VCaP (cell line): ENCODE measurements at regions not wholly inside any gene's neighbourhood (a gene's known extent, or its start where the extent isn't known, plus 50 kb on each side); places are given as distances from the start of the nearest gene placed in this dataset.

Experiments used
- H3K27ac ChIP-seq: fragments of 450-650 bp; 2 replicates; pipeline ENCODE4 v1.5.1; 2017
- CTCF ChIP-seq: fragments of 450-650 bp; conservative IDR thresholded peaks from 2 replicates; pipeline ENCODE4 v1.5.1; 2017; ENCODE audit warnings: mild to moderate bottlenecking, moderate library complexity

- no peak overlapping the region for H3K27ac ChIP-seq
- no peak for TF ChIP-seq CTCF
Observed at GRCh38 chr11:106456647-106457046, 379.2 kb downstream of the AASDHPPT start.

GRCh38 chr11:106457727-106458126 lies 380.3 kb downstream of the AASDHPPT start:
- TF ChIP-seq CTCF, result no peak
- H3K27ac ChIP-seq, result no peak overlapping the region

GRCh38 chr11:106459135-106459534 lies 381.7 kb downstream of the AASDHPPT start:
- no peak for TF ChIP-seq CTCF
- no peak overlapping the region for H3K27ac ChIP-seq

DNA sequence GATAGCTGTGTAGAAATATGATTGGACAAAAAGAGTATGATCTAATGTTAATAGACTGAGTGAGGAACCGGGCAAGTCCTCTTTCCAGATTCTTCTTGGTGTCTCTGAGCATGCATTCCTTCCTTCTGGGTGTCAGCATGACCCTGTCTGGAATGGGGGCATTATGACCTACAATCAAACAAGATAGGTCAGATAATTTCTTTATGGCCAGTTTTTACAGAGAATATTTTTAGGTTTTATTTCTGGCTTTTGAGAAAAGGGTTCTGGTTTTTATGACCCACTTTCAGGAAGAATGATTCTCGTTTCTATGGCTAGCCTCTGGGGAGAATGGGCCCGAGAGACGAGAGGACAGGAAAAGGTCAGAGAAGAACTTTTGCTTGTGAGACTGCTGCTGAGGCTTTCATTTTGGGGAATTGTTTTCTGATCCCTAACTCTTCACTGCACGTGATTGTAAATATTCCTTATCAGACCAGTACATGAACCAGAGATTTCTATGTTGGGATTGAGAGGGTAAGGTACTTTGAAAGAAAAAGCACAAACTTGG lies 383.8 kb downstream of the AASDHPPT start:
- no peak overlapping the region for H3K27ac ChIP-seq
- TF ChIP-seq CTCF, result no peak

DNA sequence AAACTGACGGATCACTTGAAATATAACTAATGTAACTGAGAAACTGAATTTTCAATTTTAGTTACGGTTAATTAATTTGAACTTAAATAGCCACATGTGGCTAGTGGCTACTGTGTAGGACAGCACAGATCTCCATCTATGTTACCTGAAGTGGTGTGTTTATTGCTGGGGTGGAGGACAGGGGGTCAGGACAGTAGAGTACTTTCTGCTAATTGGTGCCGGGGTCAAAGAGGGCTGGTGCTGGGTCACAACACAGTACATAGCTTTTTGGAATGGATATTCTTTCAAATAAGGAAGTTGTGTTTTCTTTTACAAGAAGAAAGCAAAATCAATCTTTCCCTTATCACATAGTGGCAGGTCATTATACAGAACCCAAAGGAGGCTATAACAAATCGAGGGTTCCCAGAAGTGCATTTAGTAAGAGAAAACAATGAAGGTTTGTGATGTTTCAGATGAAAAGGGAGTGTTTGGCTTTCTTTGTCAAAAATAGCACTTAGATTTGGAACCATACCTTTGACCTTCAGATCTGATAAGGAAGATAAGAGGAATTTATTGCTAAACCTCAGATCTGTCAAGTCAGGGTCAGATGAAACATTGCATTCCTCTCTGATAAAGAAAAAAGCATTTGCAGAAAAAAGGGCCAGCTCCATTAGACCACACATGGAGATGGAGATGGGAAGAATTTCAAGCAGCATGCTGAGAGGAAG lies 384.5 kb downstream of the AASDHPPT start:
- TF ChIP-seq CTCF, result no peak
- H3K27ac ChIP-seq, result no peak overlapping the region

- TF ChIP-seq CTCF, result no peak
- no peak overlapping the region for H3K27ac ChIP-seq
Observed at GRCh38 chr11:106463154-106463553, 385.7 kb downstream of the AASDHPPT start.

DNA sequence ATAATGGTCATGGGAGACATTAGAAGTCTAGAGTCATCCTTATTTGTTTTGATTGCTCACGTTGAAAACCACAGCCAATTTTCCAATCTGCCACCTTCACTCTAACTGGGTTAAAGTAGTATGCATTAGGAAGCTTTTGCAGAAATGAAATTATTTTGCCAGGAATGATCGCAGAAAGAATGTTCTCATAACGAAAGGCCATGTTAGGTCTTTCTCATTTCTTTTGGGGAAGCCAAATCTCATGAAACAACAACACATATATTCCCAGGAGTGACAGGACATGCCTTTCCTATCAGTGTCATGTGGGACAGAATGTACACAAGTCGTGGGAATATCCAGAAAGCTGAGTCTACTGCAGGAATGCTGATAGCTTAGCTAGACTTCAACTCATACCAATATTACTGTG lies 386.3 kb downstream of the AASDHPPT start:
- H3K27ac ChIP-seq, result no peak overlapping the region

More for the DNA sequence above, 386.3 kb downstream of the AASDHPPT start:
- TF ChIP-seq CTCF, result no peak
